ENCODE measurements at regions not wholly inside any gene's neighbourhood (a gene's known extent, or its start where the extent isn't known, plus 50 kb on each side); places are given as distances from the start of the nearest gene placed in this dataset.

DNA sequence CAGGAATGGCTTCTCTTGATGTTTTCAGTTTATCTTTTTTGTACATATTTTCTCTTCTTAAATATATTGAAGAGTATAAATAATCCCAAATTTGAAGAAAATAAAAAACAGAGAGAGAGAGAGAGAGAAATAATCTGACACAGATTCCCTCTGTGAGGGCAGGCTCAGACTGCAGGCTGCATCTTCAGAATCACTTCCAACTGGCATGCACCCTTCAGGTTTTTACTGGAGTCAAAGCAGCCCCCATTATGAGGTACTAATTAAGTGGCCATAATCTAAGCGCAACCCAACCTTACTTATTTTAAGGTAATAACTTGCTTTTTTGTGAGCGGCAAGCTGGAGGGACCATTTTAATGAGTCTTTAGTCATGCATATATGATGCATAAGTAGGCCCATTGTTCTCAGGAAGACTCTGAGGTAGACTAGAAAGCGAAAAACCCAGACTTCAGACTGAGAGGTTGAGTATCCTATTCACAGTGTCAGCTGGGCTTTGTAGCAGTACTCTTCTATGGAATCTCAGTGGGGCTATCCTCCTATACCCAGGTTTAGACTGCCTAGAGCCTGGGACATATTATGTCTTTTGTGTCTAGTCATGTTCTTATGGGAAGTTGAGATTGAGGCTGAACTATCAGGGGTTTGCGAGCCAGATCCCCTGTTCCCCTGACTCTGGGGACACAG lies 167.4 kb downstream of the SP3 start:
- no peak for FAIRE-seq
- ATAC-seq, result no peak
- Histone ChIP-seq H3K27ac (no peak overlapping the region), H3K4me1 (no peaks in the 10 kb centered on the region), H3K9me3 (no peaks in the 10 kb centered on the region), H3K4me2 (no peak overlapping the region), H3K4me3 (no peak overlapping the region)
- ChIA-PET CTCF (interaction anchor here (0.6 to 1.2 kb wide), 2 partner anchors 16 to 246 kb away, joined by 3 to 4 read pairs; no protein-coding TSS in a partner anchor), POLR2A (no interaction called here)
- TF ChIP-seq E2F6 (IDR thresholded peaks at IDR 0.05; ENCODE audit: borderline replicate concordance, low read depth) (no peak), FOSL2 (IDR thresholded peaks at IDR 0.05) (no peak), FOSL2 (CRISPR knock-in tag; IDR thresholded peaks at IDR 0.05) (no peak), TFCP2L1 (CRISPR knock-in tag; IDR thresholded peaks at IDR 0.05) (no peak), KDM5A (IDR thresholded peaks at IDR 0.05) (no peak), JUN (IDR thresholded peaks at IDR 0.05) (no peak)
- WGBS (ENCODE audit: missing lambda C conversion rate), result 87% methylated on average over 3 of the region's 4 CpGs
- no peak for DNase-seq (ENCODE audit: low read depth in 1 of 2, low spot score in 1 of 2)

DNA sequence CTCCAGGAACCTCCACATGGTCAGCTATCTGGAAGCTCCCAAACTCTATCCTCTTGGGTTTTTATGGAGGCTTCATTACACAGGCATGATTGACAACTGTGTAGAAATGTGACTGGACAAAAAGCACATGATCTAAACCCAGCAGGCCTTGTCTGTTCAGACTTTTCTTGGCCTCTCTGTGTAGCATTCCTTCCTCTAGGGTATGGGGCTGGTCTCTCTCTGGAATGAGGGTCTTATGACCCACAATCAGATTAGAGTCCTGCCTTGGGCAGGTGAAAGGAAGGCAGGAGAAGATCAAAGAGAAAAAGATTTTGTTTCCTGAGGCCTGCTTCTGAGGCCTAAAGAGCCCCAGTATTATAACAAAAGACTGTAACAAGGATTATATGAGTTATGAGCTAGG lies 162.7 kb downstream of the SP3 start:
- Histone ChIP-seq H3K4me1 (no peaks in the 10 kb centered on the region), H3K4me2 (no peak overlapping the region), H3K4me3 (no peak overlapping the region), H3K9me3 (no peaks in the 10 kb centered on the region), H3K27ac (no peak overlapping the region)
- TF ChIP-seq FOSB (CRISPR knock-in tag; IDR thresholded peaks at IDR 0.05), result no peak
- ATAC-seq, result no peak
- POLR2A ChIA-PET, result no interaction called here
- DNase-seq (ENCODE audit: low read depth in 1 of 2, low spot score in 1 of 2), result no peak
- CTCF ChIA-PET, result no interaction called here
- FAIRE-seq, result no peak

GRCh38 chr2:173803449-173803848 lies 161.7 kb downstream of the SP3 start:
- 80% methylated on average over 1 of the region's 1 CpG for WGBS (ENCODE audit: missing lambda C conversion rate)
- CTCF ChIA-PET, result no interaction called here
- TF ChIP-seq ZSCAN20 (CRISPR knock-in tag; IDR thresholded peaks at IDR 0.05) (no peak), ZNF302 (CRISPR knock-in tag; IDR thresholded peaks at IDR 0.05) (no peak), HEYL (CRISPR knock-in tag; IDR thresholded peaks at IDR 0.05) (no peak), ZFP36 (IDR thresholded peaks at IDR 0.05; ENCODE audit: borderline replicate concordance, partially characterized antibody) (no peak), MAZ (IDR thresholded peaks at IDR 0.05; ENCODE audit: borderline replicate concordance, low read depth, low read length) (no peak), FOSL2 (IDR thresholded peaks at IDR 0.05) (no peak), FOSL2 (CRISPR knock-in tag; IDR thresholded peaks at IDR 0.05) (no peak), RFX5 (IDR thresholded peaks at IDR 0.05) (no peak), SMC3 (IDR thresholded peaks at IDR 0.05) (no peak), FOXS1 (CRISPR knock-in tag; IDR thresholded peaks at IDR 0.05) (no peak), SREBF2 (IDR thresholded peaks at IDR 0.05) (no peak)
- TF ChIP-seq, protein P1, sequence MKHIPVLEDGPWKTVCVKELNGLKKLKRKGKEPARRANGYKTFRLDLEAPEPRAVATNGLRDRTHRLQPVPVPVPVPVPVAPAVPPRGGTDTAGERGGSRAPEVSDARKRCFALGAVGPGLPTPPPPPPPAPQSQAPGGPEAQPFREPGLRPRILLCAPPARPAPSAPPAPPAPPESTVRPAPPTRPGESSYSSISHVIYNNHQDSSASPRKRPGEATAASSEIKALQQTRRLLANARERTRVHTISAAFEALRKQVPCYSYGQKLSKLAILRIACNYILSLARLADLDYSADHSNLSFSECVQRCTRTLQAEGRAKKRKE (CRISPR knock-in tag; IDR thresholded peaks at IDR 0.05; ENCODE audit: low read depth), result no peak

GRCh38 chr2:173806761-173807160 lies 158.4 kb downstream of the SP3 start:
- ATAC-seq (no peak), DNase-seq (ENCODE audit: low read depth in 1 of 2, low spot score in 1 of 2) (no peak), FAIRE-seq (no peak)
- Histone ChIP-seq H3K4me1 (no peaks in the 10 kb centered on the region), H3K4me2 (no peak overlapping the region), H3K27ac (no peak overlapping the region), H3K9me3 (no peaks in the 10 kb centered on the region), H3K4me3 (no peak overlapping the region)
- WGBS (ENCODE audit: missing lambda C conversion rate), result 77% methylated on average over 2 of the region's 2 CpGs
- ChIA-PET CTCF (interaction anchor here (0.5 to 1.3 kb wide), 3 partner anchors 14 to 1445 kb away, joined by 3 to 4 read pairs (median 3); no protein-coding TSS in a partner anchor), POLR2A (no interaction called here)
- TF ChIP-seq HOXA7 (CRISPR knock-in tag; IDR thresholded peaks at IDR 0.05), result no peak
- TF ChIP-seq POLR2A (IDR thresholded peaks at IDR 0.05; ENCODE audit: low read length), result no peak
- no peak for TF ChIP-seq CBX8 (IDR thresholded peaks at IDR 0.05)
- no peak for TF ChIP-seq HOXB13 (CRISPR knock-in tag; IDR thresholded peaks at IDR 0.05; ENCODE audit: low read depth)
- TF ChIP-seq NR3C1 (IDR thresholded peaks at IDR 0.05), result no peak
- TF ChIP-seq FOSB (CRISPR knock-in tag; IDR thresholded peaks at IDR 0.05), result no peak
- TF ChIP-seq RFX5 (IDR thresholded peaks at IDR 0.05), result no peak
- TF ChIP-seq CEBPB (IDR thresholded peaks at IDR 0.05), result no peak
- TF ChIP-seq HEYL (CRISPR knock-in tag; IDR thresholded peaks at IDR 0.05), result no peak
- TF ChIP-seq EHF (CRISPR knock-in tag; IDR thresholded peaks at IDR 0.05), result no peak
- no peak for TF ChIP-seq ZC3H11A (IDR thresholded peaks at IDR 0.05)
- no peak for TF ChIP-seq TFCP2L1 (CRISPR knock-in tag; IDR thresholded peaks at IDR 0.05)
- TF ChIP-seq GATA3 (IDR thresholded peaks at IDR 0.05; ENCODE audit: borderline replicate concordance), result no peak

More at GRCh38 chr2:173803449-173803848, 161.7 kb downstream of the SP3 start:
- FAIRE-seq, result no peak
- ATAC-seq, result no peak
- no peak for DNase-seq (ENCODE audit: low read depth in 1 of 2, low spot score in 1 of 2)
- POLR2A ChIA-PET, result no interaction called here
- no peak overlapping the region for H3K4me3 ChIP-seq
- no peak overlapping the region for H3K4me2 ChIP-seq
- no peaks in the 10 kb centered on the region for H3K4me1 ChIP-seq
- no peaks in the 10 kb centered on the region for H3K9me3 ChIP-seq
- no peak overlapping the region for H3K27ac ChIP-seq

Measured in A549 (cell line).